ENCODE measurements at regions not wholly inside any gene's neighbourhood (a gene's known extent, or its start where the extent isn't known, plus 50 kb on each side); places are given as distances from the start of the nearest gene placed in this dataset.
A peak's percentile ranks its signal among the peaks of the same experiment; 100 is the strongest.

DNA sequence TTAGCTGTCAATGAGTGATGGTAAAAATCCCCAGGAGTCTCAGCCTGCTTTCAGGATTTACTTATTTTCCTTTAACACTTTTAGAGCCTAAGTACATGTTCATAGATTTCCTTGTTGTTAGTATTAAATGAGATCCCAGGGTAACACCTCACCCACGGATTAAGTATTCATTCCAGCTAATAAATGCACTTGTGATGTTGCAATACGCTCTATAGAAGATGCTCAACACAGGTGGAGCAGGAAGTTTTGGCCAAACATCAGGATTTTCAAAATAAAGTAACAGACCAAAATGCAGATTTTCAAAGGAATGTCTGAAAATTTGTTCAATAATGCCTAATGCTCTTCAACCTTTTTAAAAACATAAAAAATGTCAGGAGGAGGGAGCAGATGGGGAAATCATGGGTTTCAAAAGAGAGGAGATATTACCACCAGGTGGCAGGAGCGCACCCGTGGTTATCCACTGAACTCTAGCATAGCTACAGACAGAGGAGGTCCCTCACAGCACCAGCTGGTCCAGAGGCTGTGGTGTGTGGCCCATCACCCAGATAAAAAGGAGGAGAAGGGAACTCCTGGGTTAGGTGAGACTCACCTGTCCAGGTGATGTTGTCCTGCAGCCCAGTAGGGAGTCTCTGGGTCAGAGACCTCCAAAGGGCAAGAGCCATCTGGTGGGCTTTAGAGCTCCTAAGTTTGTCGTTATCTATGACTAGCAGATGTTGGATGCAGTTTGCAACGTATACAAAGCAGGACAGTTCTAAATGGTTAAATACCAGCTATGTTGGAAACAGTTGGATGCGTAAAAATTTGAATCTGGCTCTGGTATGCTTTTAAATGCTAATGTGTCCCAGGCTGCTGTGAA, 1158.4 kb upstream of the TMEM132C start:
- POLR2A ChIA-PET, result no interaction called here
- no peak overlapping the region for H3K4me3 ChIP-seq (replicated peaks in 1 of 3; ENCODE audit: insufficient read depth in 1 of 3, low read depth in 1 of 3, low read length in 3 of 3)
- H3K79me2 ChIP-seq (ENCODE audit: control insufficient read depth, insufficient read depth, low read length), result no peaks in the 10 kb centered on the region
- FAIRE-seq (no peak), DNase-seq (ENCODE audit: low read depth, low spot score) (no peak)
- H3K27me3 ChIP-seq (ENCODE audit: control insufficient read depth in 2 of 2, insufficient read depth in 2 of 2, low read length in 2 of 2), result no peaks in the 10 kb centered on the region
- CTCF ChIA-PET, result no interaction called here
- H4K20me1 ChIP-seq (replicated peaks; ENCODE audit: control insufficient read depth, extremely low read depth, insufficient read depth, low read length), result no peaks in the 10 kb centered on the region
- no peak for TF ChIP-seq MYC (IDR thresholded peaks at IDR 0.05; ENCODE audit: low read depth, low read length)
- no peak overlapping the region for H3K4me2 ChIP-seq (ENCODE audit: insufficient read depth, low read length)
- no peaks in the 10 kb centered on the region for H3K9me3 ChIP-seq (replicated peaks; ENCODE audit: control insufficient read depth, insufficient read depth, low read length)
- H3K9ac ChIP-seq (replicated peaks; ENCODE audit: extremely low read depth, insufficient read depth, low read length), result no peak overlapping the region
- no peak overlapping the region for H3K27ac ChIP-seq (ENCODE audit: insufficient read depth, low read depth, low read length)
- H2AFZ ChIP-seq (ENCODE audit: low read depth, low read length), result no peak overlapping the region
- H3K9me1 ChIP-seq (replicated peaks; ENCODE audit: control insufficient read depth, extremely low read depth, insufficient read depth, low read length), result no peaks in the 10 kb centered on the region
- dilution Hi-C loops (cut with MboI; ENCODE audit: extremely low pct_ligation_motif_present, low sequenced_read_pairs) (no loop called here), intact Hi-C loops (cut with micrococcal nuclease) (loop anchor here (10.0 kb wide), 1 partner anchor 956 kb away; no protein-coding TSS in a partner anchor)
- no peaks in the 10 kb centered on the region for H3K36me3 ChIP-seq (ENCODE audit: control insufficient read depth in 2 of 2, extremely low read depth in 1 of 2, insufficient read depth in 2 of 2, low read length in 2 of 2)
- no peaks in the 10 kb centered on the region for H3K4me1 ChIP-seq (ENCODE audit: control insufficient read depth, extremely low read depth, insufficient read depth, low read length)
- BruUV-seq (replicated peaks), result no TSS peak

GRCh38 chr12:127113945-127114344, 1153.0 kb upstream of the TMEM132C start:
- Histone ChIP-seq H4K20me1 (replicated peaks; ENCODE audit: control insufficient read depth, extremely low read depth, insufficient read depth, low read length) (no peaks in the 10 kb centered on the region), H3K4me1 (ENCODE audit: control insufficient read depth, extremely low read depth, insufficient read depth, low read length) (no peaks in the 10 kb centered on the region), H3K27ac (ENCODE audit: insufficient read depth, low read depth, low read length) (no peak overlapping the region), H3K27me3 (ENCODE audit: control insufficient read depth in 2 of 2, insufficient read depth in 2 of 2, low read length in 2 of 2) (no peaks in the 10 kb centered on the region), H3K4me3 (replicated peaks in 1 of 3; ENCODE audit: insufficient read depth in 1 of 3, low read depth in 1 of 3, low read length in 3 of 3) (no peak overlapping the region), H3K79me2 (ENCODE audit: control insufficient read depth, insufficient read depth, low read length) (no peaks in the 10 kb centered on the region), H3K9me1 (replicated peaks; ENCODE audit: control insufficient read depth, extremely low read depth, insufficient read depth, low read length) (no peaks in the 10 kb centered on the region), H3K9ac (replicated peaks; ENCODE audit: extremely low read depth, insufficient read depth, low read length) (no peak overlapping the region), H3K36me3 (ENCODE audit: control insufficient read depth in 2 of 2, extremely low read depth in 1 of 2, insufficient read depth in 2 of 2, low read length in 2 of 2) (no peaks in the 10 kb centered on the region), H2AFZ (ENCODE audit: low read depth, low read length) (no peak overlapping the region), H3K9me3 (replicated peaks; ENCODE audit: control insufficient read depth, insufficient read depth, low read length) (no peaks in the 10 kb centered on the region), H3K4me2 (ENCODE audit: insufficient read depth, low read length) (no peak overlapping the region)
- ChIA-PET CTCF (no interaction called here), POLR2A (no interaction called here)
- DNase-seq (ENCODE audit: low read depth, low spot score) (no peak), FAIRE-seq (peak; percentile 31)
- dilution Hi-C loops (cut with MboI; ENCODE audit: extremely low pct_ligation_motif_present, low sequenced_read_pairs) (no loop called here), intact Hi-C loops (cut with micrococcal nuclease) (no loop called here)
- TF ChIP-seq POLR2AphosphoS5 (IDR thresholded peaks at IDR 0.05; ENCODE audit: insufficient read depth, low read depth, low read length) (no peak), EZH2 (IDR thresholded peaks at IDR 0.05; ENCODE audit: borderline replicate concordance, low read depth, low read length, severe bottlenecking) (no peak), MYC (IDR thresholded peaks at IDR 0.05; ENCODE audit: low read depth, low read length) (no peak), POLR2A (IDR thresholded peaks at IDR 0.05; ENCODE audit: low read depth, low read length) (no peak), GATA2 (IDR thresholded peaks at IDR 0.05; ENCODE audit: insufficient read depth, insufficient read length, low read depth, low read length) (no peak), FOS (IDR thresholded peaks at IDR 0.05; ENCODE audit: borderline replicate concordance, insufficient read depth, low read length) (no peak), CTCF (IDR thresholded peaks at IDR 0.05; ENCODE audit: extremely low read depth in 1 of 2, insufficient read depth in 1 of 2, low read depth in 1 of 2, low read length in 2 of 2) (no peak), JUN (IDR thresholded peaks at IDR 0.05; ENCODE audit: borderline replicate concordance, insufficient read depth, insufficient read length, low read depth) (no peak), MAX (IDR thresholded peaks at IDR 0.05; ENCODE audit: insufficient read depth, insufficient read length) (no peak)
- no TSS peak for BruUV-seq (replicated peaks)

Data from endothelial cell of umbilical vein (primary cell).